HCT116 (cell line): ENCODE measurements at regions not wholly inside any gene's neighbourhood (a gene's known extent, or its start where the extent isn't known, plus 50 kb on each side); places are given as distances from the start of the nearest gene placed in this dataset.

ENCODE experiments used
- ATAC-seq: fragments of 200-7000 bp; cut with Tn5 transposase; 2 replicates; pipeline ENCODE4 v1.9.1; 2020; ENCODE audit warnings: mild to moderate bottlenecking, moderate library complexity
- BruUV-seq: library from RNA; stranded (reverse); fragments of 400-500 nt; replicated peaks from 2 replicates; lab custom pipeline; 2021; lab: Mats Ljungman, UMichigan
- CTCF ChIA-PET: fragments of 300-600 bp; sonication (Branson Sonifier 250); formaldehyde crosslinking; loops from one replicate; lab custom pipeline; 2021; ENCODE audit warnings: antibody characterized with exemption; lab: Charles Lee
- POLR2A ChIA-PET: fragments of 300-600, 350-600 bp; sonication (Branson Sonifier 250); formaldehyde crosslinking; loops from one replicate; lab custom pipeline; 2021; ENCODE audit warnings: antibody characterized with exemption; lab: Charles Lee
- RAD21 ChIA-PET, 2 experiments: fragments of 300-600 bp; sonication (Branson Sonifier 250); formaldehyde crosslinking; loops; one replicate each; lab custom pipeline; 2023; ENCODE audit warnings: low total read pairs in 2 of 2; ENCODE audit not compliant: uncharacterized antibody in 2 of 2, unreplicated experiment in 2 of 2, low non-redundant PET in 1 of 2; lab: Charles Lee
- DNase-seq: peaks from one replicate; pipeline ENCODE4 v3.0.0-alpha.2; 2010; ENCODE audit warnings: low read depth, low spot score
- H2AFZ ChIP-seq: fragments of 200-600 bp; shearing (Covaris generic), sonication (generic); 2 replicates; pipeline ENCODE4 v1.6.1; 2017; ENCODE audit warnings: low read depth, mixed run types, mixed read lengths, antibody characterized with exemption, low read length; ENCODE audit not compliant: poor library complexity, severe bottlenecking
- H3K27ac ChIP-seq: 2 replicates; pipeline ENCODE4 v1.5.1; 2012; ENCODE audit warnings: low read depth, low read length
- H3K27me3 ChIP-seq: fragments of 200-600 bp; sonication (generic); 2 replicates; pipeline ENCODE4 v1.6.1; 2016; ENCODE audit warnings: mixed run types, low read length, mixed read lengths; ENCODE audit not compliant: insufficient read depth
- H3K36me3 ChIP-seq, 2 experiments: fragments of 200-500 bp in 1 of 2; fragments of 200-600 bp in 1 of 2; sonication (Bioruptor generic) in 1 of 2; sonication (generic) in 1 of 2; 2 replicates each; pipeline versions ENCODE4 v1.5.1 to v1.6.1; 2014 to 2016; ENCODE audit warnings: low read length in 2 of 2, inconsistent platforms in 1 of 2, mixed read lengths in 1 of 2, mixed run types in 1 of 2; ENCODE audit not compliant: insufficient read depth in 2 of 2, control insufficient read depth in 1 of 2
- H3K4me1 ChIP-seq, 2 experiments: fragments of 200-600 bp in 1 of 2; sonication (generic) in 1 of 2; 2 replicates each; pipeline versions ENCODE4 v1.5.1 to v1.6.1; 2012 to 2017; ENCODE audit warnings: low read length in 2 of 2, inconsistent platforms in 1 of 2, mild to moderate bottlenecking in 1 of 2, mixed read lengths in 1 of 2, mixed run types in 1 of 2, moderate library complexity in 1 of 2; ENCODE audit not compliant: insufficient read depth in 2 of 2, control insufficient read depth in 1 of 2
- H3K4me2 ChIP-seq: fragments of 200-600 bp; sonication (generic); 2 replicates; pipeline ENCODE4 v1.6.1; 2017; ENCODE audit warnings: mixed run types, low read length, mixed read lengths
- H3K4me3 ChIP-seq, 2 experiments: fragments of 200-600 bp in 1 of 2; sonication (generic) in 1 of 2; replicated peaks in 1 of 2; 2 replicates each; pipeline ENCODE4 v1.5.1; 2011 to 2016; ENCODE audit warnings: low read length in 2 of 2, control low read depth in 1 of 2, low read depth in 1 of 2, mild to moderate bottlenecking in 1 of 2, mixed read lengths in 1 of 2, mixed run types in 1 of 2
- H3K79me2 ChIP-seq: fragments of 200-600 bp; sonication (generic); 2 replicates; pipeline ENCODE4 v1.6.1; 2017; ENCODE audit warnings: mild to moderate bottlenecking, mixed run types, low read length, moderate library complexity, mixed read lengths; ENCODE audit not compliant: insufficient read depth
- H3K9ac ChIP-seq: fragments of 200-600 bp; sonication (generic); 2 replicates; pipeline ENCODE4 v1.6.1; 2016; ENCODE audit warnings: low read length, mixed read lengths
- H3K9me2 ChIP-seq: fragments of 200-600 bp; sonication (generic), shearing (Covaris generic); 2 replicates; pipeline ENCODE4 v1.6.1; 2017; ENCODE audit warnings: mixed run types, mild to moderate bottlenecking, moderate library complexity; ENCODE audit not compliant: insufficient read depth
- H3K9me3 ChIP-seq, 2 experiments: fragments of 200-500 bp in 1 of 2; fragments of 200-600 bp in 1 of 2; sonication (Bioruptor generic) in 1 of 2; sonication (generic) in 1 of 2; 2 replicates each; pipeline ENCODE4 v1.6.1; 2014 to 2017; ENCODE audit warnings: low read length in 2 of 2, mixed read lengths in 2 of 2, inconsistent platforms in 1 of 2, low read depth in 1 of 2, mild to moderate bottlenecking in 1 of 2, mixed run types in 1 of 2, moderate library complexity in 1 of 2; ENCODE audit not compliant: control insufficient read depth in 1 of 2, insufficient read depth in 1 of 2
- H4K20me1 ChIP-seq: fragments of 200-600 bp; sonication (generic), shearing (Covaris generic); 2 replicates; pipeline ENCODE4 v1.6.1; 2017; ENCODE audit warnings: mixed run types, mild to moderate bottlenecking, moderate library complexity; ENCODE audit not compliant: insufficient read depth
- CBX3 ChIP-seq: IDR thresholded peaks from 2 replicates; pipeline ENCODE4 v1.6.1; 2012; ENCODE audit warnings: low read depth
- CEBPB ChIP-seq: IDR thresholded peaks from 2 replicates; pipeline ENCODE4 v1.6.1; 2012; ENCODE audit warnings: low read depth
- CTCF ChIP-seq, 3 experiments: fragments of 200-600 bp in 1 of 3; sonication (generic) in 1 of 3; IDR thresholded peaks in 2 of 3; conservative IDR thresholded peaks in 1 of 3; 2 replicates each; pipeline ENCODE4 v1.5.1; 2012 to 2017; ENCODE audit warnings: low read depth in 2 of 3, low read length in 2 of 3, antibody characterized with exemption in 1 of 3, borderline replicate concordance in 1 of 3, control low read depth in 1 of 3, mild to moderate bottlenecking in 1 of 3, mixed read lengths in 1 of 3, mixed run types in 1 of 3, moderate library complexity in 1 of 3; ENCODE audit not compliant: insufficient read depth in 1 of 3
- EGR1 ChIP-seq: IDR thresholded peaks from 2 replicates; pipeline ENCODE4 v1.6.1; 2012; ENCODE audit warnings: low read depth
- ELF1 ChIP-seq: IDR thresholded peaks from 2 replicates; pipeline ENCODE4 v1.6.1; 2012; ENCODE audit warnings: low read depth, borderline replicate concordance
- EZH2 ChIP-seq: fragments of 200-600 bp; sonication (generic); IDR thresholded peaks from 2 replicates; pipeline ENCODE4 v1.6.1; 2017; ENCODE audit warnings: antibody characterized with exemption, mixed run types
- EZH2phosphoT487 ChIP-seq: fragments of 200-600 bp; IDR thresholded peaks from 2 replicates; pipeline ENCODE4 v1.6.1; 2018; ENCODE audit warnings: antibody characterized with exemption, borderline replicate concordance
- FOSL1 ChIP-seq: IDR thresholded peaks from 2 replicates; pipeline ENCODE4 v1.6.1; 2012; ENCODE audit warnings: low read depth
- JUND ChIP-seq: IDR thresholded peaks from 2 replicates; pipeline ENCODE4 v1.6.1; 2012
- MAX ChIP-seq: IDR thresholded peaks from 2 replicates; pipeline ENCODE4 v1.6.1; 2012
- POLR2A ChIP-seq: IDR thresholded peaks from 2 replicates; pipeline ENCODE4 v1.7.0; 2011; ENCODE audit warnings: borderline replicate concordance; ENCODE audit not compliant: insufficient read depth, insufficient read length; ENCODE audit errors: extremely low read depth
- POLR2AphosphoS5 ChIP-seq: IDR thresholded peaks from 2 replicates; pipeline ENCODE4 v1.6.1; 2011; ENCODE audit warnings: mild to moderate bottlenecking, low read depth, low read length, moderate library complexity
- SIN3A ChIP-seq: IDR thresholded peaks from 2 replicates; pipeline ENCODE4 v1.6.1; 2012; ENCODE audit warnings: low read depth
- SP1 ChIP-seq: IDR thresholded peaks from 2 replicates; pipeline ENCODE4 v1.6.1; 2012; ENCODE audit warnings: low read depth
- SRF ChIP-seq: IDR thresholded peaks from 2 replicates; pipeline ENCODE4 v1.6.1; 2012; ENCODE audit warnings: low read depth
- TCF7L2 ChIP-seq: IDR thresholded peaks from 2 replicates; pipeline ENCODE4 v1.7.0; 2011; ENCODE audit warnings: borderline replicate concordance, inconsistent platforms; ENCODE audit not compliant: insufficient read depth, insufficient read length; ENCODE audit errors: extremely low read depth
- ZFX ChIP-seq: fragments of 450-650 bp; IDR thresholded peaks from 2 replicates; pipeline ENCODE4 v1.6.1; 2017
- ZNF274 ChIP-seq: fragments of 200-500 bp; sonication (Bioruptor generic); IDR thresholded peaks from 2 replicates; pipeline ENCODE4 v1.6.1; 2014; ENCODE audit warnings: mild to moderate bottlenecking, low read depth, low read length, inconsistent platforms
- intact Hi-C: fragments of 100-400 bp; cut with micrococcal nuclease; formaldehyde crosslinking; loops from 2 replicates; pipeline ENCODE4 v1.10.0; 2022
- TF ChIP-seq, protein P1 (sequence below): IDR thresholded peaks from 2 replicates; pipeline ENCODE4 v1.6.1; 2012; ENCODE audit warnings: low read depth
- TF ChIP-seq, protein P2 (sequence below): IDR thresholded peaks from 2 replicates; pipeline ENCODE4 v1.6.1; 2011; ENCODE audit warnings: mild to moderate bottlenecking, low read length, moderate library complexity; ENCODE audit not compliant: insufficient replicate concordance; ENCODE audit errors: extremely low read depth

GRCh38 chrX:12002876-12003275 is 135.4 kb upstream of the FRMPD4 start:
- H3K9ac ChIP-seq = no peak overlapping the region
- no peak overlapping the region for H3K4me2 ChIP-seq
- ATAC-seq (no peak), DNase-seq (no peak)
- no peaks in the 10 kb centered on the region for H3K79me2 ChIP-seq
- RAD21 ChIA-PET = no interaction called here
- H3K27me3 ChIP-seq = no peaks in the 10 kb centered on the region
- H4K20me1 ChIP-seq = no peaks in the 10 kb centered on the region; the same call in 1 of the 2 replicates
- POLR2A ChIA-PET = no interaction called here
- no peak overlapping the region for H2AFZ ChIP-seq
- BruUV-seq = no TSS peak
- no peaks in the 10 kb centered on the region for H3K9me3 ChIP-seq
- TF ChIP-seq JUND (no peak), FOSL1 (no peak), SP1 (no peak), SRF (no peak), EZH2 (no peak), TCF7L2 (no peak), POLR2AphosphoS5 (no peak), ZNF274 (no peak), SIN3A (no peak), ZFX (no peak), EGR1 (no peak), POLR2A (no peak), CTCF (IDR thresholded peaks at IDR 0.05 in 2 of 3, conservative IDR thresholded peaks at IDR 0.05 in 1 of 3; ENCODE audit: borderline replicate concordance in 1 of 3, insufficient read depth in 1 of 3, low read depth in 2 of 3, low read length in 2 of 3) (no peak), ELF1 (no peak), CEBPB (no peak), CBX3 (no peak), EZH2phosphoT487 (no peak), MAX (no peak)
- TF ChIP-seq, protein P1, sequence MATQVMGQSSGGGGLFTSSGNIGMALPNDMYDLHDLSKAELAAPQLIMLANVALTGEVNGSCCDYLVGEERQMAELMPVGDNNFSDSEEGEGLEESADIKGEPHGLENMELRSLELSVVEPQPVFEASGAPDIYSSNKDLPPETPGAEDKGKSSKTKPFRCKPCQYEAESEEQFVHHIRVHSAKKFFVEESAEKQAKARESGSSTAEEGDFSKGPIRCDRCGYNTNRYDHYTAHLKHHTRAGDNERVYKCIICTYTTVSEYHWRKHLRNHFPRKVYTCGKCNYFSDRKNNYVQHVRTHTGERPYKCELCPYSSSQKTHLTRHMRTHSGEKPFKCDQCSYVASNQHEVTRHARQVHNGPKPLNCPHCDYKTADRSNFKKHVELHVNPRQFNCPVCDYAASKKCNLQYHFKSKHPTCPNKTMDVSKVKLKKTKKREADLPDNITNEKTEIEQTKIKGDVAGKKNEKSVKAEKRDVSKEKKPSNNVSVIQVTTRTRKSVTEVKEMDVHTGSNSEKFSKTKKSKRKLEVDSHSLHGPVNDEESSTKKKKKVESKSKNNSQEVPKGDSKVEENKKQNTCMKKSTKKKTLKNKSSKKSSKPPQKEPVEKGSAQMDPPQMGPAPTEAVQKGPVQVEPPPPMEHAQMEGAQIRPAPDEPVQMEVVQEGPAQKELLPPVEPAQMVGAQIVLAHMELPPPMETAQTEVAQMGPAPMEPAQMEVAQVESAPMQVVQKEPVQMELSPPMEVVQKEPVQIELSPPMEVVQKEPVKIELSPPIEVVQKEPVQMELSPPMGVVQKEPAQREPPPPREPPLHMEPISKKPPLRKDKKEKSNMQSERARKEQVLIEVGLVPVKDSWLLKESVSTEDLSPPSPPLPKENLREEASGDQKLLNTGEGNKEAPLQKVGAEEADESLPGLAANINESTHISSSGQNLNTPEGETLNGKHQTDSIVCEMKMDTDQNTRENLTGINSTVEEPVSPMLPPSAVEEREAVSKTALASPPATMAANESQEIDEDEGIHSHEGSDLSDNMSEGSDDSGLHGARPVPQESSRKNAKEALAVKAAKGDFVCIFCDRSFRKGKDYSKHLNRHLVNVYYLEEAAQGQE = no peak
- TF ChIP-seq, protein P2, sequence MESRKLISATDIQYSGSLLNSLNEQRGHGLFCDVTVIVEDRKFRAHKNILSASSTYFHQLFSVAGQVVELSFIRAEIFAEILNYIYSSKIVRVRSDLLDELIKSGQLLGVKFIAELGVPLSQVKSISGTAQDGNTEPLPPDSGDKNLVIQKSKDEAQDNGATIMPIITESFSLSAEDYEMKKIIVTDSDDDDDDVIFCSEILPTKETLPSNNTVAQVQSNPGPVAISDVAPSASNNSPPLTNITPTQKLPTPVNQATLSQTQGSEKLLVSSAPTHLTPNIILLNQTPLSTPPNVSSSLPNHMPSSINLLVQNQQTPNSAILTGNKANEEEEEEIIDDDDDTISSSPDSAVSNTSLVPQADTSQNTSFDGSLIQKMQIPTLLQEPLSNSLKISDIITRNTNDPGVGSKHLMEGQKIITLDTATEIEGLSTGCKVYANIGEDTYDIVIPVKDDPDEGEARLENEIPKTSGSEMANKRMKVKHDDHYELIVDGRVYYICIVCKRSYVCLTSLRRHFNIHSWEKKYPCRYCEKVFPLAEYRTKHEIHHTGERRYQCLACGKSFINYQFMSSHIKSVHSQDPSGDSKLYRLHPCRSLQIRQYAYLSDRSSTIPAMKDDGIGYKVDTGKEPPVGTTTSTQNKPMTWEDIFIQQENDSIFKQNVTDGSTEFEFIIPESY = no peak
- H3K9me2 ChIP-seq = no peaks in the 10 kb centered on the region
- H3K36me3 ChIP-seq = no peaks in the 10 kb centered on the region
- H3K27ac ChIP-seq = no peak overlapping the region
- intact Hi-C loops = no loop called here
- CTCF ChIA-PET = no interaction called here
- H3K4me1 ChIP-seq = no peaks in the 10 kb centered on the region; a peak in 1 of 4 replicates
- no peak overlapping the region for H3K4me3 ChIP-seq
